NCI-H748 treated with DMSO at 0.1 percent for 48 hours (cell line): ENCODE measurements at regions not wholly inside any gene's neighbourhood (a gene's known extent, or its start where the extent isn't known, plus 50 kb on each side); places are given as distances from the start of the nearest gene placed in this dataset.

Experiments used
- DNase-seq: peaks from one replicate; lab custom pipeline; 2025; lab: John Stamatoyannopoulos, UW

GRCh38 chr14:97687944-97688630 is 890.9 kb downstream of the VRK1 start:
- DNase-seq, result no peak

GRCh38 chr14:97688631-97689336 is 891.6 kb downstream of the VRK1 start:
- no peak for DNase-seq

GRCh38 chr14:97692084-97692483 is 894.9 kb downstream of the VRK1 start:
- DNase-seq, result peak; percentile 83

- DNase-seq, result peak; percentile 72
Measured at GRCh38 chr14:97695456-97695981, 898.3 kb downstream of the VRK1 start.

GRCh38 chr14:97697772-97698171 is 900.6 kb downstream of the VRK1 start:
- no peak for DNase-seq

GRCh38 chr14:97699026-97699425 is 901.8 kb downstream of the VRK1 start:
- no peak for DNase-seq

GRCh38 chr14:97703006-97703760 is 906.0 kb downstream of the VRK1 start:
- no peak for DNase-seq

- no peak for DNase-seq
Measured at GRCh38 chr14:97704316-97704885, 907.2 kb downstream of the VRK1 start.

- DNase-seq, result no peak
Measured at GRCh38 chr14:97705107-97705506, 907.9 kb downstream of the VRK1 start.

GRCh38 chr14:97705976-97706375 is 908.8 kb downstream of the VRK1 start:
- no peak for DNase-seq

- DNase-seq, result no peak
Measured at GRCh38 chr14:97706819-97707218, 909.6 kb downstream of the VRK1 start.

- DNase-seq, result no peak
Measured at GRCh38 chr14:97707603-97708002, 910.4 kb downstream of the VRK1 start.

GRCh38 chr14:97709552-97709951 is 912.4 kb downstream of the VRK1 start:
- no peak for DNase-seq

GRCh38 chr14:97710726-97711125 is 913.5 kb downstream of the VRK1 start:
- DNase-seq, result no peak

GRCh38 chr14:97712471-97712870 is 915.3 kb downstream of the VRK1 start:
- no peak for DNase-seq

- no peak for DNase-seq
Measured at GRCh38 chr14:97713023-97713422, 915.8 kb downstream of the VRK1 start.

GRCh38 chr14:97718886-97719442 is 921.8 kb downstream of the VRK1 start:
- no peak for DNase-seq

- DNase-seq, result no peak
Measured at GRCh38 chr14:97719931-97720330, 922.7 kb downstream of the VRK1 start.

GRCh38 chr14:97723351-97723750 is 926.2 kb downstream of the VRK1 start:
- no peak for DNase-seq

- no peak for DNase-seq
Measured at GRCh38 chr14:97723819-97724218, 926.6 kb downstream of the VRK1 start.

GRCh38 chr14:97724265-97724731 is 927.1 kb downstream of the VRK1 start:
- DNase-seq, result no peak

GRCh38 chr14:97726676-97727075 is 929.5 kb downstream of the VRK1 start:
- DNase-seq, result no peak
